ENCODE measurements at regions not wholly inside any gene's neighbourhood (a gene's known extent, or its start where the extent isn't known, plus 50 kb on each side); places are given as distances from the start of the nearest gene placed in this dataset.

DNA sequence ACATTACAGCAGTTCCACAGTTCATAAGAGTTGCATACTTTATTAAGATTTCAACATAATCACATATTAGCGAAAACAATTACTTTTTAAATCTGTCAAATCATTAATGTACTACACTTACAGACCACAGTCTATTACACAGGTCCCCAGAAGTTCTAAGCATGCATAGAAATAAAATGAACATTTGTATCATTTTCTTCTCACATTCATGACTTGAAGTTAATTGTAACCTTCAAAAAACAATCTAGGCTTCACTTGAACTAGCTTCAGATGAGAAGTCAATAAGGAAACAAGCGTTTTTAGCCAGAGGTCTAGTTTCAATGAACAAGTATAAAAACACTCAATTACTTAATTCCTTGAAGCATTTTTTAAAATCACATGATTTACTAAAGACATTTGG is 238.3 kb downstream of the HACE1 start:
- no peak for DNase-seq (ENCODE audit: extremely low read depth, low read depth, low spot score)

DNA sequence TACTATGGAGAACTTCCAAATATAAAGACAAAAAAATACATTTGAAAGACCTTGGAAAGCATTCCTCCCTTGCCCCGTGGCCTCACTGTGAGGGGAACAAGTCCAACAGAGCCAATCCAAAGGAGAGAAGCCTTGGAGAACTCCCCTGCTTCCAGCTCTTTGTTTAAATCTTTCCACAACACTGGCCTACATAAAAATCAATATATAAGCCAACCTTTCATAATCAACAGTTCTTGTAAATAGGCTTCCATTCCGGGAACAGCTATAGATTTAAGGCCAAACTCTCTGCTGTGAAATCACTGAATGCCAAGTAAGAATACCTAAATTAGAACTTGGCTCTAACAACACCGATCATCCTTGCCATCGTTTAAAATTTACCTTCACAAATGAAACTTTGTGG is 242.1 kb downstream of the HACE1 start:
- no peak for DNase-seq (ENCODE audit: extremely low read depth, low read depth, low spot score)

DNA sequence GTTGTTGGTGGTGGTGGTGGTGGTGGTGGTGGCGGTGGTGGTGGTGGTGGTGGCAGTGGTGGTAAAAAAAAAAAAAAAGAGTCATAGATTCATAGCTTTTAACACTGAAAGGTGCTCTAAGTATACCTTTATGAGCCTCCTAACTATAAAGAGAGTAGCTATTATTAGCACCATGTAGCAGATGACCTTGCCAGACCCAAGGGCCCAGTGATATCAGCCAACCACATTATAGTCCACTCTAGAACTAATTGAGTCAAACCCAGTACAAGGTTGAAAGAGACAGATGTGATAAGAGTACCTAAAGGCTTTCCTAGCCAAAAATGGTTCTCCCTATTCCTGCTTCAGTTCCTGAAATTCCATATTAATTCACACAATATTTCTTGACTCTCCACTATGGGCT is 245.3 kb downstream of the HACE1 start:
- DNase-seq (ENCODE audit: extremely low read depth, low read depth, low spot score), result no peak

DNA sequence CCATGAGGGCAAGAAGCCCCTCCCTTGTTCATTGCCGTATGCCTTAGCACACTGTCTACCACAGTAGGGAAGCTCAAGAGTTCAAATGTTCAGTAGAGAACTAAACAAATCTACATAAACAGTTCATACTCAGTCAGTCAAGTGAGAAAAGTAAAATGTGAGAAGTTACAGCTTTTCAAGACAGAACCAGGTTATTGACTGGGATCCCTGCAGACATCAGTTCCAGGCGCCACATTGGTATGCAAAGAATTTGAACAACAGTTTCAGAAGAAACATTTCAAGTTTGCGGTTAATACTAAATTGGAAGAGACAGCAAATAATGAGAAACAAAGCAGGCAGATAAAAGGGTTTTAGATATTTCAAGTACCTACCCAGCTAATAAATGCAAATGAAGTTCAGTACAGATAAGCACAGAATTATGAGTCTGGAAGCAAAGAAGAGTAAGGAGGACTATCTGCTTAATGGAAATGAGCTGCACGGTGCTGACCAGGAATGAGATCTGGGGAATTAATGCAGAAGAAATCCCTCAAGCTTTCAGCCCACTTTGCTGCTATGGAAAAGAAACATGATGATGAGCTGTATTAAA is 246.2 kb downstream of the HACE1 start:
- no peak for DNase-seq (ENCODE audit: extremely low read depth, low read depth, low spot score)

DNA sequence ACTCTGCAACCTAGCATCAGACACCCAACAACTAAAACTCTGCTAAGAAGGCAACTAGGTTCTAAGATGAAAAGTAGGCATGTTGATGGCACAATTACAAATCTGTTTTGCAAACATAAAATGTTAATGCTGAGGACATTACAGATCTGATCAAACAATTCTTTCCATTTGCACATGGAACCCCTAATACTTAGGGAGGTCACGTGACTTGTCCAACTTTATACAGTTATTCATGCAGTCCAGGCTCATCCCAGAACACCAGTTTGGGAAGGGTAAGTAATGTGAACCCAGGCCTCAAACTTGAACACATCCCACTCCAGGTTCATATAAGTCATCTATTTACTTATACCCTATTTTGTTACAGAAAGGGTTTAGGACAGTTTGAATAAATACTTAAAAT is 247.2 kb downstream of the HACE1 start:
- no peak for DNase-seq (ENCODE audit: extremely low read depth, low read depth, low spot score)

DNA sequence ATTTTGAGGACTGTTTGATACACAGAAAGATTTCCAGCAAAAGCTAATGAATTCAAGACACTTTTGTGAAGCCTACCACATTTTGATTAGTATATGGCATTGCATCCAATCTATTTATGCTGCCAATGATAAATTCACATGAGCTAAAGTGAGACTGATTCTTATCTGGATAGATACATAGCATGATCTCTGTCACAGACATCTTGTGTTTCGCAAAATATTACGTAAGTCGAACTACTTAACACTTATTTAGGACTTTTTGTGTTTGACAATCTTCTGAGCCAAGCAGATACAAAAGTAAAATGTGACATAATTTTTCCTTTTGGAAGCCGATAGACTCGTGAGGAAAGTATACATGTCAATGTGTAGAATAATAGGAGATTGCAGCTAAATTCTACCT is 251.6 kb downstream of the HACE1 start:
- DNase-seq (ENCODE audit: extremely low read depth, low read depth, low spot score), result no peak

DNA sequence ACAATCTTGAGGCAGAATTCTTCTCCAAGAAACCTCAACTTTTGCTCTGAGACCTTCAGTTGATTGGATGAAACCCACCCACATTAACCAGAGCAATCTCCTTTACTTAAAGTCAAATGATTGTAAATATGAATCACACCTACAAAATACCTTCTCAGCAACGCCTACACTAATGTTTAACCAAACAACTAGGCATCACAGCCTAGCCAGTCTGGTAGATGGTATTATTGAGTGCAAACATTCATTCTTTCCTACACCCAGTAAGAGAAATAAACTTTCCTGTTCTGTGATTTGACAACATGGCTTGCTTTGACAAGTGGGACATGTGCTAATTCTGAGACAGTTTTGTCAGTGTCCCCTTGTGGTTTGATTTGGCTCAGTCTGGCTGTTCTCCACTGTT is 252.2 kb downstream of the HACE1 start:
- no peak for DNase-seq (ENCODE audit: extremely low read depth, low read depth, low spot score)

DNA sequence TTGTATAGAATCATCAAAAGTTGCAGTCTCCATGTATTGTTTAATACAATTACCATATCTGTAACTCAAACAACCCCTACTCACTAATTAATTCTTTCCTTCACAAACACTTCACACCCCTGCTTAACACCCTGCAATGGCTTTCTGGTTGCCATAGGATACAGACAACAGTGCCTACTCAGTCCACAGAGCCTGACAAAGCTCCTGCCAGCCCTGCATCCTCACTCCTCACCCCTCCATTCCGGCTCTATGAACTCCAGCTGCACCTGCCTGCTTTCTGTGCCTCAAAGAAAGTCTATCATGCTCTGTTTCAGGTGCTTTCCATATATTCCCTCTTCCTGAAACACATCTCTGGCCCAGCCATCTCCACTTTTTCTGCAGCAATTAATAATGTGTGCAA is 253.4 kb downstream of the HACE1 start:
- no peak for DNase-seq (ENCODE audit: extremely low read depth, low read depth, low spot score)

DNA sequence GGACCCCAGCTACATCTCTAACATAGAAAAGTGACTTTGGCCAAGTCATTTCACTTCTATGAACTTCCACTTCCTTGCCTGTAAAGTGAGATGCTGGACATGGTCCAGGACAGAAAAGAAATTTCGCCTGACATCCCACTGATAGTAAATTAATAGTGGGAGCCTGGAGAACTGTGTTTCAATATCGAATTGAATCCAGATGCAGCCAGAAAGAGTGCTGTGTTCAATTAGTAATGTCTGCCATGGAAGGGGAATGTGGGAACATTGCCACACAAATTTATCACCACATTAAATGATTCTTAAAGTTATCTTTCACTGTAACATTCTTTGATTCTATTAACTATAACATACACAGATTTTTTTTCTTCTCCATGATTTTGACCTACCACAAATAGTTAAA is 255.0 kb downstream of the HACE1 start:
- no peak for DNase-seq (ENCODE audit: extremely low read depth, low read depth, low spot score)

DNA sequence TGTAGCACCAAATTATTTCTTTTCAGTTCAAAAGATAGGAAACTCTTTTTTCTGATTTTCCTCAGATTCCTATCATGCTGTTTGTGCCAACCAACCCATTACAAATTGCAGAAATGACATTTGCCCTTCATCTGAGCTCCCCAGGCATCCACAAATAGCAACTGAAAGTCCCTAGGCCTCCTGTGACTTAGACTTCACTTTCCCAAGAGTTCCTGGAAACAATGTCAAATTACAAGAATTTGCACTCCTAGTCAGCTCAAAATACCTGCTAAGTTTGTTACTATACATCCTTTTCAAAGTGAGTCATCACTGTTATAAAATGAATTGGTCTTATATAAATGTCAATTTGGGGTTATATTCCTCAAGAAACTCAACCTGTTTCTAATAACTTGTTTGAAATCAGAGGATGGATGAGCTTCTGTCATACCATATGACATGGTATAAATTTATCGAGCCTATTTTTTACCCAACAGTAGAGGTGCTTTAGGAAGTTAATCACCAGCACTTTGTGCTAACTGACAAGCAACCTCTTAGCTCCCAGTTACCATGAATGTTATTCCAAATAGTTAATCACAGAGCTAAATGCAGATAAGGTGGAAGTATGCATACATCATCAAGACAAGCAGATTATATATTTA is 256.5 kb downstream of the HACE1 start:
- DNase-seq (ENCODE audit: extremely low read depth, low read depth, low spot score), result no peak

DNA sequence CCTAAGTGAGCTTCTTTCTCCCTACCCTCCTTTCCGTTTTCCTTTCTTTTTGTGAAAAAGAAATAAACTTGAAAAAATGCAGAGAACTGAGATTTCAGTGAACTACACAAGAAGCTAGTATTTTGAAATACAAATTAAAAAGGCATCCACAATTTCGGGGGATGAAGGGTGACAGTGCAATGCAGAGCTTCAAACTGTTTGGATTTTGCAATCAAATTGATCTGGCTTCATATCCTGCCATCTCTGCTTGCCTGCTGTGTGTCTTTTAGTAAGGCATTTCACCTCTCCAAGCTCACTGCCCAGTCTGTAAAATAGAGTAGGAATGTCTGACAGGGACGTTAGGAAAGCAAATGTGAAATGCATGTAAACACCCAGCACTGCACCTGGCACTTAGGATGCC is 258.0 kb downstream of the HACE1 start:
- DNase-seq (ENCODE audit: extremely low read depth, low read depth, low spot score), result no peak

DNA sequence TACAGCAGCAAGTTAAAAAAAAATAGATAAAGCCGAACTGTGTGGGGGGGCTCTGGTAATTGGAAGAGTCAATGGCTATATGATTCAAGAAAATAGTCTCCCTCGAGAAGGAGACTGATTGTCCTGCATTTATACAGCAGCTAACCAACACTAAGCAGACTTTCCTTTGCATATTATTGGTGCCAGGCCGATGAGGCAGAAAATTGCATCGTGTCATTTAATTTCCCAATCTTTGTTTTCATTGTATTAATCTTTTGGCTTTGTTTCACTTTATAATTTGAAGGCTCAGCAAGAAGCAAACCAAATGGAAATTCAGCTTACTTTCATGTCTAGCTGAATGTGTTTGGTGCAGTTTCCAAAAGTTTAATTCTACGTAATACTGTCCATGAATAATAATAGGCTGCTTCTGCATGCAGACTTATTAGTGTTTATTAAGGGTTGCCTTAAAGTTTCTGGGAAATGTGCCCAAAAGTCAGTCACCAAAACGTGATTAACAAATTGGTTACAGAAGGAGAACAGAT is 258.5 kb downstream of the HACE1 start:
- no peak for DNase-seq (ENCODE audit: extremely low read depth, low read depth, low spot score)

DNA sequence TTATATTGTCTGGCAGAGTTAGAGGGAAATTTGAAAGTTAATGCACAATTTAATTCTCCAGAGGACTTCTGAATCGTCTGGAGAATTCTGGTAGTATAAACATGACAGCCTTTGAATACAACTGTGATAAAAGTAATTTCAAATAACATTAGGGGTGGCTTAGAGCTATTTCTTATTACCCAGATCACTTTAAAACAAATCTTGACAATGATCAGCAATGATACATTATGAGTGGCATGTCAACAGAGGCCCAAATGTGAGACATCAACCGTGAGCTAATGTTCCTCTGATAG is 259.1 kb downstream of the HACE1 start:
- DNase-seq (ENCODE audit: extremely low read depth, low read depth, low spot score), result no peak

DNA sequence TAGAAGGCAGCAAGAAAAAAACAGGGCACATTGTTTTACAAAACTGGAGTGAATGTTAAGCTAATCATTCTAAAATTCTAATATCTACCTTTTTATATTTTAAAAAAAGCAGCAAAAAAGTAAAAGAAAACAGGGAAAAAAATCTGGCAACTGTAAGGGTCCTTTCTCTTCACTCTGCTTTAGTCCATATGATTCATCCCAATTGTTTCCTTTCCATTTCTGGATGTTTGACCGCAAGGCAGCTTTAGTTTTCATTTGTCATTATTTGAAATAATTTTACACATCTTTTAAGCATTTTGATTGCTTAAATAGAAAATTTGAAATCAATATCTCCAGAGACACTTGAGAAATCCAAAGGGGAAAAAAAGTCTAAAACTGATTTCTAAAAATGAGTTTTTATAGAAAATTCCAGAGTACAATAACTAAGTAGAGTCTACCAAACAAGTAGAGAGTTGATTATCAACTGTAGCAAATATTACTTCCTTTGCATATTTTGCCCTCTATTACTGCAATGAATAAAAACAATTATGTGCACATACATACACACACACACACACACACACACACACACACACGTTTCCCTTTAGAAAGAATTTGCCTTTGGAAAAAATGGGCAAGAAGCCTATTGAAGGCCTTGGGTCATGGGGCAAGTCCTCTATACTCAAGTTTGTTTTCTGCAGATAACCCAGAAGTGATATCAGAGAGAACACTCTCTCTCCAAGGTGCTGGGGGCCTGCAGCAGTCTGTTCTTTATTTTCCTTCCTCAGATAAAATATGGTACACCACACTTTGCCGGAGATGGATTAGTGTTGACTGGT is 259.7 kb downstream of the HACE1 start:
- DNase-seq (ENCODE audit: extremely low read depth, low read depth, low spot score), result no peak

DNA sequence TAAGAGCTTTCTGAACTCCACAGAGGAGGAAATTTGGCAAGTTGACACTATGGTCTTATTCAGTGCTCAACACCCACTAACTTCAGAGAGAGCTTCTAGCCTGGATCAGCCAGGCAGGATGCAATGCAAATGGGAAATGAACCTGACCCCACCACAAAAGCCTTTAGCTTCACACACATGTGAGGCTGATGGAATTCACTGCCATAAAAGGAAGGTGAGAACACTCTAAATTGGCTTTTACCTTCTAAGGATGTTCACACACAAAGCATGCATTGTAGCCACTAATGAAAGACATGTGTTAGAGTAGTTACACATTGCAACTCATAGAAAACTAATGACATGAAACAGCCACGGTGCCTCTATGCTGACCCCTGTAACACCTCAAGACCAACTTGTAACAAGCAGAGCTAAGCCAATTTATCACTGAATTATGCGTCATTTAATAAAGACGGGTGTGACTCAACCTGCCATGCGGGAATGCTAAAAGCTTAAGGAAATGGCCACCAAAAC is 262.1 kb downstream of the HACE1 start:
- DNase-seq (ENCODE audit: extremely low read depth, low read depth, low spot score), result no peak

DNA sequence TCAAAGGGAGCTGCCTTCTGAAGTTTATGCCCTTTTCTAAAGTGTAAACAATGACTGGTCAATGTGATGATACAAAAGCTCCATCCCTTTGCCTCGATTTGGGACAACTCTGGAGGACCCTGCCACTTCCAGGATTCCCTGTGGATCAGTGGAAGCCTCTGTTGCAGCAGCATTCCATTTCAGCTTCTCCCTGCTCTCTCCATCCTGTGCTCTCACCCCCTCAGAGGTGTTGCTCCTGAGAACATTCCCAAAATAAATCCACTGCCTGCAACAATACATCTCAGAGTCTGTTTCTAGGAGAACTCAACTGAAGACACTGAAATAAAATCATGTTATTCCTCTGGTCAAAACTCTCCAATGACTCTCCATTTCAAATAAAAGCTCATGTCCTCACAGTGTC is 263.6 kb downstream of the HACE1 start:
- no peak for DNase-seq (ENCODE audit: extremely low read depth, low read depth, low spot score)

DNA sequence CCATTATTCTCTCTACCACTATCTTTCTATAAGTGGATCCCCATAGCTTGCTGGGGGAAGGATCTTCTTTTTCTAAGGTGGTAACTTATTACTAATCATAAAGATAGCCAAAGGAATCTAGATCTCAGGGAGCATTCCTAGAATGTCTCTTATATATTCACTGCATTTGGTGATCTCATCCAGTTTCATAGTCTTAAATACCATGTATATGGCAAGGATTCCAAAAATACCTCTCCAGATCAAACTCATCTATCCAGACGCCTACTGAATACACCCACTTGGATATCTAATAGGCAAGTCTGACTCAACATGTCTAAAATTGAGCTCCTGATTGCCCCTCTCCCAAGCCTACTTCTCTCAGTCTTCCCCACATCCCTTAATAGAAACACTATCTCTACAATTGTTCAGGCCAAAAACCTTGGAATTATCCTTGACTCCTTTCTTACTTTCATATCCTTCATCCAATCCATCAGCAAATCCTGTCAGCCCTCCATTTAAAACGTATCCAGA is 264.4 kb downstream of the HACE1 start:
- DNase-seq (ENCODE audit: extremely low read depth, low read depth, low spot score), result no peak

DNA sequence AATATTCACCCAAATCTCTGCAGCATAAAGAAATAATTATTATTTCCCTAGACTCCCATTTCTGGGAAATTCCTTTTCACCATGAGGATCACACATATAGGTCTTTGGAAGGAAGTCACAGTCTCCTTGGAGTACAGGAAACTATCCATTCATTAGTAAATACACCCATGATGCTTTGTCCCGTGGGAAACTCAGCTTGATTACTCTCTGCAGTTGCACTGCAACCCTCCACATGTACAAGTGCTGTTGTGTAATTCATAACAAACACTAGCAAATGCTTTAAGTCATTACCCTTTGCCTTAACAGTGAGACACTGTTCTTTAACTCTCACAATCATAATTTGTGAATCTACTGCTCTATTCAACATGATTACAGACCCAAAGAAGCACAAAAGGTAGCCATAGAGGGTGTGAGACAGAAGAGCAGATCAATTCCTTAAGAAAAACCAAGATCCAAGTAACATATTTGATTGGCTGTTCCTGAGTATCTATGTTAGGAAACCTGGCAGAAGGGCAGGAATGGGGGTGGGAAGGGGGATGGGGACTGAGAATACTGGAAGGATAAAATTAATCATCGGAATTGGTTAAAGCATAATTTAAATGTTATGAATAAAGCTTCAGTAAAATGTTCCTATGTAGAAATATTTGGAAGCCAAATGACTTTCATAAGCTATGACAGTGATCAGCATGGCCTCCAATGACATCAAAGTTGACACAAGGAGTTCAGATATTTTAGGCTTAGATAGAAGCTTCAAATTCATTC is 268.0 kb downstream of the HACE1 start:
- DNase-seq (ENCODE audit: extremely low read depth, low read depth, low spot score), result no peak

DNA sequence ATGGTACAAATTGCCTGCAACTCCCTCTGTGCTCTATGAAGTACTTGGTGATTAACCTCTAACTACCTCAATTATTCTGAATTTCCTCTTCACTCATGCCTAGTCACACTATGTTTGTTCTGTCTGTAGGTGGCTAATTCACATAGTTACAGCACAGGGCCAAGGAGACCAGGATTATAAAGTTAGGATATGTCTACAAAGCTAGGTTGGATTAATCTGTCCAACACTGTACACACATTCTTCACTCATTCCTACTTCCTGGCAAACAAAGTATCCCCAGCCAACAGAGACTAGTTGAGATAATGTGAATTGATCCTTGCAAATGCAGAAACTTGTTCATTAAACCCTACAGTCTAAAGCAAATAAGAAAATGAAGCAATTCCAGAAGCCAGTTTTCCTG is 269.8 kb downstream of the HACE1 start:
- DNase-seq (ENCODE audit: extremely low read depth, low read depth, low spot score), result no peak

DNA sequence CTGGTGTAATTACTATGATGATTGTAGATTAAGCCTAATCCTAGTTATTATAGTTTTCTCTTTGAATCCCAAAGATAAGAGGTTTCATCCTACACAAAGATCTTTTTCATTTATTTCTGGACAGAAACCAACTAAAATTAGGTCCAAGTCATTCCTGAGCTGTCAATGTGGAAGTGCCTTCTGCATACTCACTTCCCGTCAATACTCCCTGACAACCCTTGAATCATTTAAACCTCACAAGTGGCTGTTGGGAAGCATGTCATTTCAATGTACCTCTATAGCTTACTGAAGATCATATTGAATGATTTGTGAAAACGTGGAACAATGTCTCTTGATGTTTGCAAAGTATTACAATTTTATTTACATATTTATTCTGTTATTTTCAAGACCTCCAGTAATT is 274.1 kb downstream of the HACE1 start:
- DNase-seq (ENCODE audit: extremely low read depth, low read depth, low spot score), result no peak

DNA sequence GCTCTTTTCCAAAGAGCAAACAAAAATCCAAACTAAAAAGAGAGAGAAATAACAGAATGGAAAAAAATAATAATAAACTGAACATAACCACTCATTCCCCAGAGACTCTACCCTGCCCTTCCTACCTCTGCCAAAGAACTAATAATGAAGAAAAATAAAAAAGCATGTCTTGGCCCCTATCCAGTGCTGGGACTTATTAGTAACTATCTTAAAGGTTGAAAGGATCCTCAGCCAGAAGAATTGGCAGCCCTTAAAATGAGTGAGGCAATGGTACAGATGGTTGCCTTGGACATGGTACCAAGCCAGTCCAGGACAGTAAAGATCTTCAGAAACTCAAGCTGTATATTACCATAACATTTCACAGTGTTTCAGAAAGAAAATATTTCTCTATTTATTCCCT is 279.3 kb downstream of the HACE1 start:
- DNase-seq (ENCODE audit: extremely low read depth, low read depth, low spot score), result no peak
